Uterus (tissue), 3 donors: ENCODE measurements at regions not wholly inside any gene's neighbourhood (a gene's known extent, or its start where the extent isn't known, plus 50 kb on each side); places are given as distances from the start of the nearest gene placed in this dataset.

Source experiments
- DNase-seq, 2 donors: peaks; one replicate each; pipeline ENCODE4 v3.0.0-alpha.2; 2019 to 2020
- H3K27ac ChIP-seq, 2 donors: fragments of 200-600 bp; sonication (generic); 1 replicate in 1 of 2; 2 replicates in 1 of 2; pipeline ENCODE4 v1.5.1; 2016 to 2018
- H3K27me3 ChIP-seq, 2 donors: fragments of 200-600 bp; sonication (generic); one replicate each; pipeline ENCODE4 v1.5.1; 2018 to 2019; ENCODE audit warnings: control low read depth in 1 of 2
- H3K36me3 ChIP-seq, 2 donors: fragments of 200-600 bp; sonication (generic); one replicate each; pipeline ENCODE4 v1.5.1; 2019; ENCODE audit warnings: control low read depth in 1 of 2
- H3K4me1 ChIP-seq, 2 donors: fragments of 200-600 bp; sonication (generic); one replicate each; pipeline ENCODE4 v1.5.1; 2018 to 2019; ENCODE audit warnings: control low read depth in 1 of 2
- H3K4me3 ChIP-seq, 2 donors: fragments of 200-600 bp; sonication (generic); 1 replicate in 1 of 2; 2 replicates in 1 of 2; pipeline ENCODE4 v1.5.1; 2018 to 2019; ENCODE audit warnings: mild to moderate bottlenecking in 1 of 2
- H3K9me3 ChIP-seq, 2 donors: fragments of 200-600 bp; sonication (generic); one replicate each; pipeline ENCODE4 v1.5.1; 2019; ENCODE audit warnings: control low read depth in 1 of 2
- CTCF ChIP-seq, 4 experiments: fragments of 200-600 bp in 2 of 4; fragments of 450-650 bp in 2 of 4; sonication (generic) in 2 of 4; IDR thresholded peaks; one replicate each; pipeline ENCODE4 v1.5.1; 2016 to 2019; ENCODE audit warnings: antibody characterized with exemption in 4 of 4, mild to moderate bottlenecking in 2 of 4, moderate library complexity in 1 of 4
- POLR2A ChIP-seq, 2 donors: fragments of 450-650 bp; IDR thresholded peaks; one replicate each; pipeline ENCODE4 v1.6.1; 2016; ENCODE audit warnings: antibody characterized with exemption in 2 of 2, mild to moderate bottlenecking in 1 of 2, moderate library complexity in 1 of 2
- intact Hi-C: fragments of 100-400 bp; cut with DNase I; formaldehyde crosslinking; loops from one replicate; pipeline ENCODE4 v1.15.1; 2023; ENCODE audit warnings: low total_unique reads
- donor health status: DM: yes; HTN: yes; CAD: no.

GRCh38 chr2:228303960-228304359 lies 122.5 kb upstream of the SPHKAP start:
- H3K36me3 ChIP-seq = no peaks in the 10 kb centered on the region
- no peaks in the 10 kb centered on the region for H3K27me3 ChIP-seq
- no peaks in the 10 kb centered on the region for H3K4me1 ChIP-seq
- no peak overlapping the region for H3K4me3 ChIP-seq
- intact Hi-C loops = loop anchor here (10.0 kb wide), 1 partner anchor 1131 kb away; no protein-coding TSS in a partner anchor
- no peak overlapping the region for H3K27ac ChIP-seq
- TF ChIP-seq POLR2A (IDR thresholded peaks at IDR 0.05) = no peak
- no peak for TF ChIP-seq CTCF (IDR thresholded peaks at IDR 0.05)
- no peaks in the 10 kb centered on the region for H3K9me3 ChIP-seq
- no peak for DNase-seq

DNA sequence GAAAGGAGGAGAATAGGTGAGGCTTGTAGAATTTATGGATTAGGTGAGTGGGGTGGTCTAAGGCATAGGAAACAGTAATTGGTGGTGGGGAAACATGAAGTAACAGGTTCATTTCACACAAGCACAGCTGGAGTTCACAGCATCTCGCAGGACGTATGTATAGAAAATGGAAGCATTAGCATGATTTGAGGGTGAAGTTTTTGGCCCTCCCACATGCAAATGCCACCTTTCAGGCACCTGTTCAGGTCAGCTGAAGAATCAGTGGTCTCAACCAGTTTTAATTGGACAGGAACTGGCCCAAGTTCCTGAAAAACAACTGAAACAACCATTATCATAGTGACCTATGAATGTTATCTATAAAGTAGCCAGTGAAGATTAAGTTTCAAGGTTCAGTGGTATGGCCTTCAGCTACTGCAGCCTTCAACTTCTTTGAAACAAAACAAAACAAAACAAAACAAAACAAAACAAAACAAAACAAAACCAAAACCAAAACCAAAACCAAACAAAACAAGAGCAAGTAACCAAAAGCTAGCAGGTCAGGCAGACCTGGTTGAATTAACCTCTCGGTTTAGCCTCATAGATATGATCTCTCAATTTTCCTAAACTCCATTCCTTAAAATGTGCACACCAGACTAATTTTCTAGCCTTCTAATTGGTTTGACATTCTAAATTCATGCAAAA lies 102.1 kb upstream of the SPHKAP start:
- H3K27ac ChIP-seq = no peak overlapping the region
- TF ChIP-seq POLR2A (IDR thresholded peaks at IDR 0.05) (no peak), CTCF (IDR thresholded peaks at IDR 0.05) (no peak)
- H3K4me3 ChIP-seq = no peak overlapping the region
- no peaks in the 10 kb centered on the region for H3K36me3 ChIP-seq
- H3K9me3 ChIP-seq = no peaks in the 10 kb centered on the region
- DNase-seq = no peak
- H3K4me1 ChIP-seq = no peaks in the 10 kb centered on the region
- H3K27me3 ChIP-seq = no peaks in the 10 kb centered on the region
- intact Hi-C loops = no loop called here

DNA sequence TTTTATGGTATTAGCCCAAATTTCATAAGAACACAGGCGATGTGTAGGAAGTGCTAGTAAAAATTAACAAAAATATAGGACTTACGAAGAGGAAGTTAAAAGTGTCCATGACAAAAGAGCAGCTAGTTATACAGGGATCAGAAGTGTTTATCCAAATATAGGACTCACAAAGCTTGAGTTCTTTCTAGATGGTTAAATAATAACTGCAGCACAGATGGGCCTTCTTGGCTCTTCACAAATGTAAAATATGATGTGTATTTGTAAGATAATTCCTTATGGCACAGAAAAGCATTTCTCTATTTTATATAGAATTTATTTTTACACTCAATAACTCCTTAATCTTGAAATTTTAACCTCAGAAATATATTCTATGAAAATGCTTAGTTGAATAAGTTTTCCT lies 100.9 kb upstream of the SPHKAP start:
- H3K4me1 ChIP-seq = no peaks in the 10 kb centered on the region
- intact Hi-C loops = no loop called here
- DNase-seq = no peak
- no peak overlapping the region for H3K27ac ChIP-seq
- no peak overlapping the region for H3K4me3 ChIP-seq
- H3K36me3 ChIP-seq = no peaks in the 10 kb centered on the region
- no peak for TF ChIP-seq POLR2A (IDR thresholded peaks at IDR 0.05)
- no peak for TF ChIP-seq CTCF (IDR thresholded peaks at IDR 0.05)
- H3K27me3 ChIP-seq = no peaks in the 10 kb centered on the region
- H3K9me3 ChIP-seq = no peaks in the 10 kb centered on the region

- no peaks in the 10 kb centered on the region for H3K36me3 ChIP-seq
- H3K4me3 ChIP-seq = no peak overlapping the region
- H3K27ac ChIP-seq = no peak overlapping the region
- TF ChIP-seq POLR2A (IDR thresholded peaks at IDR 0.05) = no peak
- no peaks in the 10 kb centered on the region for H3K4me1 ChIP-seq
- peaks cover 0 to 4% of the 10 kb centered on the region in 2 donors for H3K27me3 ChIP-seq
- intact Hi-C loops = no loop called here
- no peak for DNase-seq
- H3K9me3 ChIP-seq = no peaks in the 10 kb centered on the region
Measured at GRCh38 chr2:228273159-228273558, 91.7 kb upstream of the SPHKAP start.

- no peak for DNase-seq
- intact Hi-C loops = no loop called here
- no peaks in the 10 kb centered on the region for H3K4me1 ChIP-seq
Measured at GRCh38 chr2:228269351-228269750, 87.9 kb upstream of the SPHKAP start.

More at GRCh38 chr2:228269351-228269750, 87.9 kb upstream of the SPHKAP start:
- Histone ChIP-seq H3K9me3 (no peaks in the 10 kb centered on the region), H3K27me3 (peaks cover 0 to 4% of the 10 kb centered on the region in 2 donors), H3K36me3 (no peaks in the 10 kb centered on the region), H3K27ac (no peak overlapping the region), H3K4me3 (no peak overlapping the region)
- no peak for TF ChIP-seq CTCF (IDR thresholded peaks at IDR 0.05)
- no peak for TF ChIP-seq POLR2A (IDR thresholded peaks at IDR 0.05)
